Non-pigmented ciliary epithelial cell (primary cell): ENCODE measurements at regions not wholly inside any gene's neighbourhood (a gene's known extent, or its start where the extent isn't known, plus 50 kb on each side); places are given as distances from the start of the nearest gene placed in this dataset.

Source experiments
- DNase-seq: peaks from one replicate; pipeline ENCODE4 v3.0.0-alpha.2; 2010; ENCODE audit warnings: low read depth

DNA sequence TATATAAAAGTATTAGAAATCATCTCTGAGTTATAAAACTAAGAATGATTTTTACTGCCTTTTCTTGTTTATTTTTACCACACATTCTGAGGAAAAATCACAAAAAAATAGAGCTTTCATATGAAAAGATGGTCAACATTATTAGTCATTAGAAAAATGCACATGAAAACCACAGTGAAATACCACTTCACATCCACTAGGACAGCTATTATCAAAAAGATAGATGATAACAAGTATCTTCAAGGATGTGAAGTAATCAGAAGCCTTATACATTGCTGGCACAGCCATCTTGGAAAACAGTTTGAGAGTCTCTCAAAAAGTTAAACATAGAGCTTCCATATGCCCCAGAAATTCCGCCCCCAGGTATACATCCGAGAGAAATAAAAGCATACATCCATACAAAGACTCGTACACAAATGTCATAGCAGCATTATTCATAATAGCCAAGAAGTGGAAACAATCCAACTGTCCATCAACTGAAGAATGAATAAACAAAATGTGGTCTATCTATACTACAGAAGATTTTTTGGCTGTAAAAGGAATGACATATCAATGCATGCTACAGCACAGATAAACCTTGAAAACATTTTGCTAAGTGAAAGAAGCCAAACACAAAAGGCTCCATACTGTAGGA is 523.9 kb downstream of the FUT8 start:
- no peak for DNase-seq

DNA sequence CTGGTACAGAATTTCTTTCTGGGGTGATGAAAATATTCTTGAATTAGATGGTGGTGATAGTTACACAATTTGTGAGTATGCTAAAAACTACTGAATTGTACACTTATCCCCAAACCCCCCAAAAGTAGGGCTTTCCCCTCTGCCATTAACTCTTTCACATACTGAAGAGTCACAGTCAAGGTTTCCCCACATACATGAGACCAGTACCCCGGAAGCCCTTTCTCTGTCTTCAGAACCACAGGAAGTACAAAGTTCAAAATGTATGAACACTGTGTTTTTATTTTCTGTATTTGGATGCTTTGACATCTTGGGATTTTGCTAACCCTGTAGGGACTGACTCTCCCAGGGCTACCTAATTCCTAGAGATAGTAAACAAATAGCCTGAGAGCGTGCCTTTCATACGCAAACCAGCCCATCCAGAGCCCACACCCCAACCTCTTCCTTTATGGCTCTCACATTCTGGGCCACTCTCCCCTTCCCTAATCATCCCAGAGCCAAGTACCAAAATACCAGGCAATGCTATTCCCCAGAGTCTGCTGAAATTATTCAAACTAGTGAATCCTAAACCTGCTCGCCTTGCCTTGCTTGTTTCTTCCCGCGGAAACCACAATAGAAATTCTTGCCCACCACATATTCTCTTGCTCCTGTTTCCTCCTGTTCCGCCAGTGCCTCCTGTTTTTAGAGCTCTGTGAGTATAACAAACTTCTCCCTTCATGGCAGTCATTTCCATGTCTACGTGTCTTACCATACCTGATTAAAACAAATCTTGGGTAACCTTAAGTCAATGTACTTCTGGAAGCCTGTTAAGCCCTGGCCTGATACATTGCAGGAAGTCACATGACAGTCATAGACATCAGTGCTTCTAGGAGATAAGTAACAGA is 524.8 kb downstream of the FUT8 start:
- DNase-seq, result no peak

DNA sequence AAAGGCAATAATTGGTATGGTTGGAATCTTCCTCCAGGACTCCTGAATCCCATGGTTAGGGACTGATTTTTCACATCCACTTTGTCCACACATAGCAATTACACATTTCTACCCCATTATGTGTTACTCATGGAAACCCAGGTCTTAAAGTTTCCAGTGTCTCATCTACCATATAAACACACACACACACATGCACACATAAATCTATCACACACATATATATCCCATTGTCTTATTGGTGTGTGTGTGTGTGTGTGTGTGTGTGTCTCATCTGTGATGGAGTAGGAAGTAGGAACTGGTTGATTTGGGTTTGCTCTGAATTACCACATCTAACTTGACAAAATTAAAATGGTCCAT is 525.4 kb downstream of the FUT8 start:
- DNase-seq, result no peak

DNA sequence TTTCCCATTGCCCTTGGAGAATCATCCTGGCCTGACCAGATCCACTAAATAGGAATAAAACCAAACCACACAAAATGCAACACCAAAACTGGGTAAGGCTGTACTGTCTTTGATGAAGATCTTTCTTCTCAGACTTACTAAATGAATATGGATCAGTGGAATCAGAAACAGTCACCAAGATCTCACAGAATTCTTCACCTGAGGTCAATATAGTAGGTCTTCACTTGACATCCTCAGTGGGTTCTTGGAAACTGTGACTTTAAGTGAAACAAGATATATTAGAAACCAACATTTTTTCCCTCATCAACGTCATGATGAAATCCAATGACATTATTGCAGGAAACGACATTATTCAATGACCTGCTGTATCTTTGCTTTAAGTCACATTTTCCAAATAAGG is 526.2 kb downstream of the FUT8 start:
- no peak for DNase-seq

DNA sequence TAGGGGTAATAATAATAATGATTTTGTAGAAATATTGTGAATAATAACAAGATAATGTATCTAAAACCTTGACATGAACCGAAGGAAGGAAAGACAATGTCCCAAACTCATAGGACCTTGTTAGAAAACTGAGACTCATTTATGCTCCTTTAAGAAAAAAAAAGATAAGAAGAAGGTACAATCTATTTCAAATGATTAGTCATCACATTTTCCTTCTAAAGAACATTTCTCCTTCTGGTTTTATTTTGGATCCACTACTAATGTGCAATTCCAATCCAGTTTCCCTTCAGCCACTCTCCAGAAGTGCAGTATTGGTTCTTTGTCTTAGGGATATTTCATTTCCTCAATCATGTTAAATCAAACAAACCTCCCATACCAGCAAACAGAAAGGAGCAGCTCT is 526.7 kb downstream of the FUT8 start:
- DNase-seq, result no peak

DNA sequence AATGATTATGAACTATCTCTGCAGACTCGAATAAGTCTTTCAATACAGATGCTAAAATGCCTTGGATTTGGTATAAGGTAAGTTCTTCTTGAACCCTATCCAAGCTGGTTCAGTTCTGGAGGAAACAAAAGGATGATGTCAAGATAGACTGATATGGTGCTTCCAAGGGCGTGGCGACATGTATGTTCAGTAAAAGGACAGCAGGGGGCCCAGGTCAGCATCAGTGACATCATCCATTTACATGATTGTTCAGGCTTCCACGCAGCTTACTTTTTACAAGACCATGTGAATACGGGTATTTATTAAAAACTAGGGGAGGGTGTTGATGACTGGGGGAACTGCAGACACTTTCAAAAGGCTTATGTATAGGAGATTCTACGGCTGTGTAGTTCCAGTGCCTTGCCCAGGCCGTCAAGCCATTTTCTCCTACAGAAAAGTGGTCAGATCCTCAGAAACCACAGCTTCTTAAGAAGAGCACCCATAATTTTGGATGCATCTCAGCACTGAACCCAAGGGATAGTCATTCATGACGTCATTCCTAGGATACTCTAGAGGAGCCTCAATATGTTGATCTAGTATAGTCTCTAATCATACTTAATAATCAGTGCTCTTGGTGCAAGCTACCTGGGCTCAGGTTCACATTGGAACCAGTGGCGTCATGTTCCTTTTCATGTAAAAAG is 527.7 kb downstream of the FUT8 start:
- no peak for DNase-seq

DNA sequence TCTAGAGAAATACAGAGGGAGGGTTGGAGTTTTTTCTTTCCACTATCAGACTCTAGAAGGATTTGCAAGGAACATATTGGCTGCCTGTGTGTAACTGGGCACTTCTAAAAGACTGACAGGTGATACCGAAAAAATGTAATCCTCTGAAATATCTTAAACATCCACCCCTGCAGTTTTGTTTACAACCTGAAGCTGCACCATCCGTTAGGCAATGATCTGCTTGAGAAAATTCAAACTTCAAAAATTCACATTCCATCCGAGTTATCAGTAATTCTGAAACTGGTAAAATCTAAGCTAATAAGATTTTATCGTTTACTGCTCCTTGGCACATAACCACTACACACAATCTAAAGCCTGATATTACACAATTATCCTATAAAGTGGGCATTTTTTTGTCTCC is 528.6 kb downstream of the FUT8 start:
- no peak for DNase-seq

DNA sequence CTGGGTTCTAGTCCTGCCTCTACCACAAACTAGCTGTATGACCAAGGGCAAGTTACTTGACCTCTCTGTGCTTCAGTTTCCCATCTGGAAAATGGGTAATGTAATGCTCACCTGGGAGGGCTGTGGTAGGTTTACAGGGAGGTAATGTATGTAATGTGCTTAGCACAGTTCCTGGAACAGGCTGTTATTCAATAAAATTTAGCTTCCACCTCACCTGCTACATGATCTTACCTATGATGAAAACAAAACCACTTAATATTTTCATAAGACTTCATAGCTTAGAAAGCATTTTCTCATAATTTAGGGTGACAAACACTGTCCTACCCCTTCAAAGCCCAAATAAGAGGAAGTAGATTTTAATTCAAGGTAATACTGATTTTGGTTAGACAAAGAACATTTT is 530.6 kb downstream of the FUT8 start:
- DNase-seq, result no peak

DNA sequence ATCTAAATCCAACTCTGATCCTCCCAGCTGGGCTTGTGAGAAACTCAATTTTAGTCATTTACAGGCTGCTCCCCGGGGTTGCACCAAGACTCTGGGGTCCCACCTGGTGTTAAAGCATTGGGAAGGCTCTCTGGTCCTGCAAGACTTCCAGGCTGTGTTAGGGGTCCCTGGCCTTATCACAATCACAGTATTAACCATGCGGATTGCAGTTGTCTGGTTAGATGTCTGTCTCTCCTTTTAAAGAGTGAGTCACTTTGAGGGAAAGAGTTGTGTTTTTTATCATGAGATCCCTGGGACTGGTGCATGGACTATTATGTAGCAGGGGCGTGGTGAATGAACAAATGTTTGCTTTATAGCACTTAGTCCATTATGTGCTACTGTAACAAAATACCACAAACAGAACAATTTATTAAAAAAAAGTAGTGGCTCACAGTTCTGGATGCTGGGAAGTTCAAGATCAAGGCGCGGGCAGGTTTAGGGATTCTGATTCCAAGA is 531.4 kb downstream of the FUT8 start:
- no peak for DNase-seq

DNA sequence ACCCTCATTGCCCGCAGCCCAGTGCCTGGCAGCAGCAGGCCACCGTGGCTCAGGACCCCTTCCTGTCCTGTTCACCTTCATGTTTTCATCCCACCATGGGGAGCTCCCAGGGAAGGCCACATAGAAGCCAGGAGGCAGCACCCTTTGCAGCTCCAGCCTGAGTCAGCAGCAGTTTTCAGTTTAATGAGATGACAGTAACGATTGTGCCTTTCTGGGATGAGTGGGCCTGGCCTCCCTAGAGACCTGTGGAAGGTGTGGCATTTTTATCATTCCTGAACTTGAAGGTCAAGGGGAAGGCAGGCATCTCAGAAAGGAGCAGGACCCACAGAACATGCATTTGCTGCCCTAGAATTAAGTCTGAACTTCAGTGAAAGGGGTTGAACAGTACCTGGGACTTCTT is 532.8 kb downstream of the FUT8 start:
- DNase-seq, result no peak

DNA sequence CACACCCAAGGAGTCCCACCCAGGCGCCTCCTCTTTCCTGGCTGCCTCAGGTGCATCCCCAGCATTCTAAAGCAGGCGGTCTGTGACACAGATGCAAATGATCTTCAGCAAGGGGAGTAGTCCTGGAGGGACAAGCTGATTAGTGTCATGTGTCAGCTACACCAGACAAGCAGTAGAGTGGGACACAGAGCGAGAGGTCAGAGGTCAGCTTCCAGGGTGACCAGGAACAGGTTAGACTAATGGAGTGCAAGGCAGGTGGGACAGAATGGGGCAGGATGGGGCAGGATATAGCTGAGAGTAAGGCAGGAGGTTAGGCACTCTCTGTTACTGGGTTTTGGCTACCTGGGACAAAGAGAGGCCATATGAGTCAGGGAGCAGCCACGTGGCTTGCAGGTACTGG is 534.0 kb downstream of the FUT8 start:
- DNase-seq, result no peak

DNA sequence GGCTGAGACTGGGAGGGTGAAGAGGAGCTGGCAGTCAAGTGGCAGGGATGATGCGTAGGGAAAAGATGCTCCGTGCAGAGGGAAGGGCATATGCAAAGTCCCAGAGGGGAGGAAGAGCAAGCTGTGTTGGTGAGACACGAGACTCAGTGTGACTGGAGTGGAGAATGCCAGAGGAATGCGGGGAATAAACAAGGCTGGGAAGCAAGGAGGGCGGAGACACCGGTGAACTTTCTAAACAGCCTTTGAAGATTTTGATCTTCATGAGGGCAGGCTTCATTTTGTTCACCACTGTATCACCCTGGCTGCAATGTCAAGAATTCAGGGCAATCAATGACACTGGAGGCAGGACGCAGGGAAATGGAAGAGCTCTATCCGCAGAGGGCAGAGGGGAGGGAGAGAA is 535.8 kb downstream of the FUT8 start:
- DNase-seq, result no peak

DNA sequence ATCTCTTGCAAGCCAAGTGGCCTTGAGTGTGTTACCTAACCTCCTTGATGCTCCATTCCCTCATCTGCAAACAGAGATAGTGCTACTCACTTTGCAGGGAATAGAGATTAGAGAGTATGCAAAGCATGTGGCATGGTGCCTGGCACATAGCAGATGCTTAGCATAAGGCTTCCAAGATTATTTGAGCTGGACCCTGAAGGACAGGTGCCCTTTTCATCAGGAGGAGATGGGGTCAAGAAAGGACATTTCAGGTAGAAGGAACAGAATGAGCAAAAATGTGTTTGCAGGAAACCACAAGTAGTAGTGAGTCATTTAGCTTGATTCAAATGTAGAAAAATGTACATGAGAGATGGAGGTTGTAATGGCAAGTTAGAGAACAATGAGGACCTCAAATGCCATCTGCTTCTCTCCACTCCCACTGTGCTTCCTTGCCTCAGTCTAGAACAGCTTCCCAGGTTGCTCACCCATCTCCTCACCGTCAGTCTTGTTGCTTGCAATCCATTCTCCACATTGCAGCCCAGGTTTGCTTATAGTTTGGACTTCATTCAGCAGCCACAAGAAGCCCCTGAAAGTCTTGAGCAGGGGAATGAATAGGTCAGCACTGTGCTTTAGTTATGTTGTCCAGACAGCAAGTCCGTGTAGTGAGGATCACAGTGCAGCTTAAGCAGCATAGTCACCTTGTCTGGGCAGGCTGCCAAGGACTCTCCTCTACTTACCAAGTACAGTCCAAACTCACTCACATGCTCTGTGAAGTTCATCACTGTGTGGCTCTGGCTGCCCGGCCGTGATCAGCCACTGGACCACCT is 536.3 kb upstream of the CCDC196 start:
- no peak for DNase-seq

DNA sequence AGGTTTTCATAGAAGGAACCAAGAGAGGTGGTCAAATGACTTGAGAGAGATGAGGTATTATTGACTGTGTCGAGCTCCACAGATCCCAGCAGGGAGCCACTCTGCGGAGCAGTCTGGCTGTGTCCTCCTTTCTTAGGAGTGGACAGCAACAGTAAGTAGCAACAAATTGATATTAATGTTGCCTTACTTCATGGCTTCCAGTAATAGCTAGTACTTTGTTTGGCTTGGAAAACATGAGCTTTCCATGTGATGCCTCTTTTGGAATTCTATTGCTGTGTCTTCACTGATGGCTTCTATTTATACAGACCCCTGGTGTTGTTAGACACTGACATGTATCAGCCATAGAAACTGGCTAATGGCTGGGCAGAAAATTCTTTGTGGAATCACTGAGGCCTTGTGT is 531.2 kb upstream of the CCDC196 start:
- DNase-seq, result no peak

DNA sequence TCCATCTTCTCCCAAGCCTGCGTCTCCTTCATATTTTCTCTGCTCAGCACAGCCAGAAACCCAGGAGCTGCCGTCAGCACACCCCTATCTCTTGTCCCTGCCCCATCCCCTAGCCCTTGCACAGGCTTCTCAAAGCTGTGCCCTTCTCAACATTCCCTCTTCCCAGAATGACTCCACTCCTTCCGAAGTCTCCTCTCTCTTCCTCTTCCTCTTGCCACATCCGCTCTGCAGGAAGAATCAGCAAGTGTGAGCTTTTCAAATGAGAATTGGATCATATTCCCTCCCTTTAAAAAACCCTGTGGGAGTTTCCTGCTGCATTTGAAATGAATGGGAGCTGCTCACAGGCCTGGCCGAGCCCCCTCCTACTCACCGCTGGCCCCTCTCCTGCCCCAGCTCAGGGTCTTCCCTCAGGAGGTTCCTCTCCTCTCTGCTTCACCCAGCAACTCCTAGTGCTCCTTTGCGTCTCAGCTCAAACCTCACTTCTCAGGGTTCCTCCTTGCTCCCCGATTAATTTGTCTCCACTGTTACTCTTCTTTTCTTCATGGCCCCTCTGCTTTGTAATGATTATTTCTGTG is 528.5 kb upstream of the CCDC196 start:
- no peak for DNase-seq

DNA sequence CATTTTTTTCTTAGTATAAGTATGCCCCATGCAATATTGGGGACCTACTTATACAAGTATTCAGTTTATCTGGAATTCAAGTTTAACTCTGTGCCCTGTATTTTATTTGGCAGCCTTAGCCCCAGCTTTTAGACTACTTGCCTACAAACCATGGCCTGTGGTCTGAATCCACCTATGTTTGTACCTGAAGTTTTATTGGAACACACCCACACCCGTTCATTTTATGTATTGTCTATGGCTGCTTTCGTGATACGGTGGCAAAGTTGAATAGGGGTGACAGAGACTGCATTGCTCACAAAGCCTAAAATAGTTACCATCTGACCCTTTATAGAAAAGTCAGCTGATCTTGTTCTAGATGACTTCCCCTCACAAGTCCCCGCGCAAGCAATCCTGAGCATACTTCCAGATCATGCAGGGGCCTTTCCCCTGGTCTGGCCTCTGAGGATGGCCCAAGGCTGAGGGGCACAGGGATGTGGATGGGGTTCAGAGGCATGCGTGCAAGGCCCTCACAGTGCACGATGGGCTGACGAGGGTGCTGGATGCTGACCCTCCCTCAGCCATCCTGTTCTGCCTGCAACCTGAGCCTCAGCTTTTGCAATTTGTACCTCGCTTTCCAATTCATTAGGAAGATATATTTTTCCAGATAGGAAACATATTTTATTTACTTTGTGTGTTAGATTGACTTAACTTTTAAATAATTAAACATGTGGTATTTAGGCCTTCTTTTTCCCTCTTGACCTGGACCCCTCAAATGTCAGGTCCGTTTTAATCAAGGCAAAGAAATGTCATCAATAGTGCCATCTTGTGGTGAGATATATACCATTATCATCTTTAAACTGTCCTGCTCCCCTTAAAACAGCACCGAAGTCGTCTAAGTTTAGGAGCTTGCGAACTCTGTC is 527.3 kb upstream of the CCDC196 start:
- DNase-seq, result no peak

DNA sequence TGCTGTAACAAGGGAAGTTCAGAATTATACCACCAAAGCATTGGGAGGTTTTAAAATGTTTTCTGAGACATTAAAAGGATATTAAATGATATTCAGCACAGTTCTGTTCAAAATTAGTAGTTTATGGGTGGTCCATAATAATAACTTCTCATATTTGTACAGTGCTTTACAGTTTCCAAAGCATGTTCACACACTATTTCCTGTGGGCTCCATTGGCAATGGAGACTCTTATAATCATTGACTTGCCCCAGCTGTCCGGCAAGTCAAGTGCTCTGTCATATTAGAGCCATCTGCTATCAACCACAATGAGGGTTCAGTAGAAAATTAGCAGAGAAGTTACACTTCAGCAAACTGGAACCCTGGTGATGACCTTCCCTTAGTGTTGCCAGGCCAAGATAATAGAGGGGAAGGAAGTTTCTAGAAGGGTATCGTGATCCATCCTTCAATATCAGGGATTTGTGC is 526.6 kb upstream of the CCDC196 start:
- no peak for DNase-seq

DNA sequence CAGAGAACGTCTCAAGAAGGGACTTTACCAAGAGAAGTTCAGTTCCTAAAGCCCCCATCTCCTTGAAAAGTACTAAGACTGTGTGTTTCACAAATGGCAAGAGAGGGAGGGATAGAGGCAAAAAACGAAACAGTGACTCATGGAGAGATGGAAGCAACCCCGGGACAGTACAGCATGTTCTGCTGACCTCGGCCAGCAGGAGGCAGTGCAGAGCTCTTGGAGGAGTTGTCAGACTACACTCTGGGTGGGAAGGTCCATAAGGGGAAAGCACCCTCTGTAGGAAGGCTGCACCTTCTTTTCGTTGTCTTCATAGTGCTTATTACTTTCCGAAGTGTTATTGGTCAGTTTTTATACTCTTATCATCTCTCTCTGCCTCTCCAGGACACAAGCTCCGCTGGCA is 525.2 kb upstream of the CCDC196 start:
- DNase-seq, result no peak

DNA sequence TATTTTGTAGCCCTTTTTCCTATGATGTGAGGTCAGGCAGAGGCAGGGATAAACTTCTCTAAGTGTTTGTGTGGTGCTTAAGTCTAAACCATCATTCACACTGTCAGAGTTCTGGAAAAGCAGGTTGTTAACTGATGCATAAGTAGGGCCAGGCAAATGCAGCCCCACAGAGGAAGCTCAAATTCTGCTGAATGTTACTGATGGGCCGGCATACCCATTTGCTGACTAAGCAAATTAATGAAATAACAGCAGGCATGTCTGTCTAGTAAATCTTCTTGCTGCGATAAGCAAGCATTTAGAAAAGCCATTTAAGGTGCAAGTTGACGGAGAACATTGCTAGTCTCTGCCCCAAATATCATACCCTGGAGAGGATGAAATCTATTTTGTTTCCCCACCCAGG is 523.2 kb upstream of the CCDC196 start:
- no peak for DNase-seq

DNA sequence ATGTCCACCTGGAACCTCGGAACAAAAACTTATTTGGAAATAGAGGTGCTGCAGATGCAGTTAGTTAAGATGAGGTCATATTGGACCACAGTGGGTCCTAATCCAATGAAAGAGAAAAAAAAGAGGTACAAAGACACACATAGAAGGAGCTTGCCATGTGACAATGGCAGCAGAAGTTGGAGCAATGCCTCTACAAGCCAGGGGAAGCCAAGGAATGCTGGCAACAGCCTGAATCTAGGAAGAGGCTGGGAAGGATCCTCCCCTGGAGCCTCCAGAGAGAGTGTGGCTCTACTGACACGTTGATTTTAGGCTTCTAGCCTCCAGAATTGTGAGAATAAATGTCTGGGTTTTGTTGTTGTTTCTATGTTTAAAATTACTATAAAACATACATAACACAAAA is 521.8 kb upstream of the CCDC196 start:
- DNase-seq, result no peak

DNA sequence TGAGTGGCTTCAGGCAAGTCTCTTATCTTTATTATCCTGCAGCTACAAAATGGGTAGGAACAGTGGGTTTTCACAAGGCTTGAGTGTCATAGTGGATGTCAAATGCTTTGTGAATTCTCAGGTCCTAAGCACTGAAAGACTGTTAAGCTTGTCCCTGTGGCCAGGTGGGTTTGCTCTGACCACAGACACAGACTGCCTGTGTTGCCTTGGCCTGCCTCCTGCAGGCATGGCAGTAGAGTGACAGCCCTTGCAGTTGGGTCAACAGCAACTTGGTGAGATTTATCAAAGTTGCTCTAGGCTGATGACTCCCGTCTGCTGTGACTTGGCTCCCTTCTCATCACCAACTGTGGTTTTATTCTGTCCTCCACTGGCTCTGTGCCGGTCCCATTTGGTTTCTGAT is 520.0 kb upstream of the CCDC196 start:
- DNase-seq, result no peak
